ENCODE measurements at regions not wholly inside any gene's neighbourhood (a gene's known extent, or its start where the extent isn't known, plus 50 kb on each side); places are given as distances from the start of the nearest gene placed in this dataset.

- H3K27me3 ChIP-seq = no peaks in the 10 kb centered on the region
- no peaks in the 10 kb centered on the region for H3K36me3 ChIP-seq
- H3K9me3 ChIP-seq = no peaks in the 10 kb centered on the region
- no peak overlapping the region for H3K27ac ChIP-seq
- TF ChIP-seq POLR2A (IDR thresholded peaks at IDR 0.05) (no peak), CTCF (IDR thresholded peaks at IDR 0.05) (no peak)
- no peak for ATAC-seq
- H3K4me3 ChIP-seq = no peak overlapping the region
- DNase-seq = no peak
- intact Hi-C loops (cut with DNase I) = no loop called here
- H3K4me1 ChIP-seq = no peaks in the 10 kb centered on the region
Measured at GRCh38 chr5:89883967-89884366, 525.6 kb downstream of the CETN3 start.

GRCh38 chr5:89878140-89879132, 531.1 kb downstream of the CETN3 start:
- no peaks in the 10 kb centered on the region for H3K27me3 ChIP-seq
- intact Hi-C loops (cut with DNase I) = no loop called here
- H3K27ac ChIP-seq = no peak overlapping the region
- DNase-seq (no peak), ATAC-seq (no peak)
- H3K36me3 ChIP-seq = no peaks in the 10 kb centered on the region
- WGBS (ENCODE audit: insufficient coverage, low coverage, low lambda C conversion rate, missing lambda C conversion rate) = 45% methylated on average over 7 of the region's 9 CpGs
- no peak overlapping the region for H3K4me3 ChIP-seq
- H3K4me1 ChIP-seq = no peaks in the 10 kb centered on the region
- no peaks in the 10 kb centered on the region for H3K9me3 ChIP-seq
- TF ChIP-seq CTCF (IDR thresholded peaks at IDR 0.05) = no peak
- TF ChIP-seq POLR2A (IDR thresholded peaks at IDR 0.05) = no peak

GRCh38 chr5:89871906-89872305, 537.6 kb downstream of the CETN3 start:
- TF ChIP-seq CTCF (IDR thresholded peaks at IDR 0.05) (no peak), POLR2A (IDR thresholded peaks at IDR 0.05) (no peak)

GRCh38 chr5:89869346-89869745, 540.2 kb downstream of the CETN3 start:
- intact Hi-C loops (cut with DNase I) = no loop called here
- no peak for DNase-seq
- ATAC-seq = no peak
- H3K4me3 ChIP-seq = no peak overlapping the region
- H3K4me1 ChIP-seq = no peaks in the 10 kb centered on the region
- H3K36me3 ChIP-seq = no peaks in the 10 kb centered on the region
- 65% methylated on average over 2 of the region's 2 CpGs for WGBS (ENCODE audit: insufficient coverage, low coverage, low lambda C conversion rate, missing lambda C conversion rate)
- no peaks in the 10 kb centered on the region for H3K27me3 ChIP-seq
- no peak overlapping the region for H3K27ac ChIP-seq
- H3K9me3 ChIP-seq = no peaks in the 10 kb centered on the region
- TF ChIP-seq POLR2A (IDR thresholded peaks at IDR 0.05) (no peak), CTCF (IDR thresholded peaks at IDR 0.05) (no peak)

More at GRCh38 chr5:89871906-89872305, 537.6 kb downstream of the CETN3 start:
- ATAC-seq = no peak
- Histone ChIP-seq H3K27me3 (no peaks in the 10 kb centered on the region), H3K27ac (no peak overlapping the region), H3K36me3 (no peaks in the 10 kb centered on the region), H3K9me3 (no peaks in the 10 kb centered on the region), H3K4me1 (no peaks in the 10 kb centered on the region), H3K4me3 (no peak overlapping the region)
- DNase-seq = no peak
- 6% methylated on average over 2 of the region's 2 CpGs for WGBS (ENCODE audit: insufficient coverage, low coverage, low lambda C conversion rate, missing lambda C conversion rate)
- intact Hi-C loops (cut with DNase I) = no loop called here
